ENCODE measurements at regions not wholly inside any gene's neighbourhood (a gene's known extent, or its start where the extent isn't known, plus 50 kb on each side); places are given as distances from the start of the nearest gene placed in this dataset.

- no peak for TF ChIP-seq KLF12 (CRISPR knock-in tag; IDR thresholded peaks at IDR 0.05; ENCODE audit: borderline replicate concordance)
These were observed 748.2 kb upstream of the NRSN1 start (continued) for GRCh38 chr6:23377830-23378229.

- POLR2A ChIA-PET: no interaction called here
- Histone ChIP-seq H3K9me3 (ENCODE audit: low read length) (0 out of 2 replicates have a peak, but pooled peaks cover 22% of the 10 kb centered on the region), H3K9ac (ENCODE audit: insufficient read depth, low read depth, low read length) (no peak overlapping the region), H4K20me1 (ENCODE audit: insufficient read depth, low read length) (no peaks in the 10 kb centered on the region), H2AFZ (ENCODE audit: low read length) (no peak overlapping the region), H3K4me3 (replicated peaks in 1 of 3; ENCODE audit: insufficient read depth in 1 of 3, low read depth in 2 of 3, low read length in 3 of 3) (no peak overlapping the region), H3K27ac (ENCODE audit: extremely low read length, insufficient read depth, low read length) (no peak overlapping the region), H3K36me3 (replicated peaks in 1 of 2; ENCODE audit: control insufficient read depth in 1 of 2, insufficient read depth in 2 of 2, low read length in 2 of 2) (no peaks in the 10 kb centered on the region), H3K79me2 (ENCODE audit: insufficient read depth, low read length) (no peaks in the 10 kb centered on the region), H3K27me3 (ENCODE audit: control insufficient read depth in 1 of 2, insufficient read depth in 2 of 2, low read length in 2 of 2) (no peaks in the 10 kb centered on the region), H3K4me2 (ENCODE audit: low read depth, low read length) (no peak overlapping the region), H3K4me1 (ENCODE audit: insufficient read depth, low read length) (no peaks in the 10 kb centered on the region)
- no peak for DNase-seq (ENCODE audit: low spot score)
- no peak for FAIRE-seq
- no TSS peak for BruUV-seq (replicated peaks)
- in situ Hi-C loops (cut with HindIII; ENCODE audit: extremely low pct_ligation_motif_present, low pct_unique_long_range_greater_than_20kb): no loop called here
- CTCF ChIA-PET (ENCODE audit: low intra/inter-chr PET ratio, low total read pairs): no interaction called here
- no peak for ATAC-seq
- TF ChIP-seq ZFP37 (CRISPR knock-in tag; IDR thresholded peaks at IDR 0.05; ENCODE audit: borderline replicate concordance) (no peak), ZNF569 (CRISPR knock-in tag; IDR thresholded peaks at IDR 0.05; ENCODE audit: borderline replicate concordance) (no peak), THRA (CRISPR knock-in tag; IDR thresholded peaks at IDR 0.05; ENCODE audit: borderline replicate concordance) (no peak), NFATC3 (CRISPR knock-in tag; IDR thresholded peaks at IDR 0.05) (no peak)
- intact Hi-C loops (cut with micrococcal nuclease; ENCODE audit: unreplicated experiment): no loop called here
- WGBS (ENCODE audit: low lambda C conversion rate): 21% methylated on average over 3 of the region's 3 CpGs
These were observed 745.5 kb upstream of the NRSN1 start for GRCh38 chr6:23380465-23380864.

Measured in HepG2 (cell line).